Panc1 (cell line): ENCODE measurements at regions not wholly inside any gene's neighbourhood (a gene's known extent, or its start where the extent isn't known, plus 50 kb on each side); places are given as distances from the start of the nearest gene placed in this dataset.

ENCODE experiments used
- CTCF ChIP-seq: fragments of 450-650 bp; IDR thresholded peaks from 2 replicates; pipeline ENCODE4 v1.5.1; 2017; ENCODE audit warnings: mild to moderate bottlenecking
- REST ChIP-seq, 2 experiments: IDR thresholded peaks; 2 replicates each; pipeline ENCODE4 v1.6.1; 2011 to 2012; ENCODE audit warnings: low read depth in 2 of 2, control low read depth in 1 of 2, low read length in 1 of 2, mild to moderate bottlenecking in 1 of 2, moderate library complexity in 1 of 2; ENCODE audit not compliant: insufficient read depth in 1 of 2
- SIN3A ChIP-seq: IDR thresholded peaks from 2 replicates; pipeline ENCODE4 v1.6.1; 2012; ENCODE audit warnings: low read depth, mild to moderate bottlenecking, low read length, moderate library complexity, borderline replicate concordance; ENCODE audit not compliant: insufficient read depth

- TF ChIP-seq CTCF (no peak), REST (IDR thresholded peaks at IDR 0.05; ENCODE audit: insufficient read depth in 1 of 2, low read depth in 2 of 2, low read length in 1 of 2) (no peak), SIN3A (no peak)
These were observed 140.5 kb downstream of the ASB9 start for GRCh38 chrX:15129412-15129811.
